Endodermal cell (in vitro differentiated cells): ENCODE measurements at regions not wholly inside any gene's neighbourhood (a gene's known extent, or its start where the extent isn't known, plus 50 kb on each side); places are given as distances from the start of the nearest gene placed in this dataset.

Source experiments
- DNase-seq: peaks from one replicate; pipeline ENCODE4 v3.0.0-alpha.2; 2017
- H3K27ac ChIP-seq: 2 replicates; pipeline ENCODE4 v1.5.1; 2013; ENCODE audit warnings: mild to moderate bottlenecking, low read depth, low read length, moderate library complexity
- H3K27me3 ChIP-seq: 2 replicates; pipeline ENCODE4 v1.6.1; 2013; ENCODE audit warnings: mild to moderate bottlenecking, low read length, moderate library complexity; ENCODE audit not compliant: insufficient read depth, control insufficient read depth, poor library complexity, severe bottlenecking
- H3K36me3 ChIP-seq: 2 replicates; pipeline ENCODE4 v1.7.0; 2013; ENCODE audit warnings: mild to moderate bottlenecking, low read length, moderate library complexity; ENCODE audit not compliant: control insufficient read depth, insufficient read depth
- H3K4me1 ChIP-seq: one replicate; pipeline ENCODE4 v1.7.0; 2013; ENCODE audit warnings: low read length; ENCODE audit not compliant: control insufficient read depth, insufficient read depth
- H3K4me3 ChIP-seq: 2 replicates; pipeline ENCODE4 v1.5.1; 2013; ENCODE audit warnings: mild to moderate bottlenecking, low read length, moderate library complexity
- H3K9ac ChIP-seq: 2 replicates; pipeline ENCODE4 v1.6.1; 2013; ENCODE audit warnings: mild to moderate bottlenecking, low read length, moderate library complexity; ENCODE audit not compliant: poor library complexity, severe bottlenecking; ENCODE audit errors: extremely low read depth
- H3K9me3 ChIP-seq: 2 replicates; pipeline ENCODE4 v1.6.1; 2013; ENCODE audit warnings: mild to moderate bottlenecking, low read length, moderate library complexity; ENCODE audit not compliant: control insufficient read depth
- H3K27ac Mint-ChIP-seq: 2 replicates; pipeline ENCODE4 v1.8.0; 2020; ENCODE audit warnings: mixed read lengths
- H3K27me3 Mint-ChIP-seq: 2 replicates; pipeline ENCODE4 v1.8.0; 2021; ENCODE audit warnings: mild to moderate bottlenecking, mixed read lengths; ENCODE audit not compliant: insufficient read depth
- H3K36me3 Mint-ChIP-seq: 2 replicates; pipeline ENCODE4 v1.8.0; 2020; ENCODE audit warnings: low read depth, mixed read lengths
- H3K4me1 Mint-ChIP-seq: 2 replicates; pipeline ENCODE4 v1.8.0; 2020; ENCODE audit warnings: mixed read lengths
- H3K4me3 Mint-ChIP-seq: 2 replicates; pipeline ENCODE4 v1.8.0; 2020; ENCODE audit warnings: mild to moderate bottlenecking, moderate library complexity, mixed read lengths
- H3K9me3 Mint-ChIP-seq: 2 replicates; pipeline ENCODE4 v1.8.0; 2020; ENCODE audit warnings: mild to moderate bottlenecking, mixed read lengths
- WGBS, 2 experiments: methylation state at CpG; one replicate each; pipeline versions ENCODE4 v1.1.5 to v1.1.7; 2013; ENCODE audit warnings: missing lambda C conversion rate in 2 of 2, mixed read lengths in 1 of 2; ENCODE audit not compliant: insufficient coverage in 1 of 2, insufficient read length in 1 of 2; 5-methylcytosine and 5-hydroxymethylcytosine counted together
- TF ChIP-seq, protein P1 (sequence below): fragments of 200-600 bp; sonication (generic); conservative IDR thresholded peaks from 2 replicates; pipeline ENCODE4 v1.5.0; 2021; ENCODE audit warnings: antibody characterized with exemption, mild to moderate bottlenecking

DNA sequence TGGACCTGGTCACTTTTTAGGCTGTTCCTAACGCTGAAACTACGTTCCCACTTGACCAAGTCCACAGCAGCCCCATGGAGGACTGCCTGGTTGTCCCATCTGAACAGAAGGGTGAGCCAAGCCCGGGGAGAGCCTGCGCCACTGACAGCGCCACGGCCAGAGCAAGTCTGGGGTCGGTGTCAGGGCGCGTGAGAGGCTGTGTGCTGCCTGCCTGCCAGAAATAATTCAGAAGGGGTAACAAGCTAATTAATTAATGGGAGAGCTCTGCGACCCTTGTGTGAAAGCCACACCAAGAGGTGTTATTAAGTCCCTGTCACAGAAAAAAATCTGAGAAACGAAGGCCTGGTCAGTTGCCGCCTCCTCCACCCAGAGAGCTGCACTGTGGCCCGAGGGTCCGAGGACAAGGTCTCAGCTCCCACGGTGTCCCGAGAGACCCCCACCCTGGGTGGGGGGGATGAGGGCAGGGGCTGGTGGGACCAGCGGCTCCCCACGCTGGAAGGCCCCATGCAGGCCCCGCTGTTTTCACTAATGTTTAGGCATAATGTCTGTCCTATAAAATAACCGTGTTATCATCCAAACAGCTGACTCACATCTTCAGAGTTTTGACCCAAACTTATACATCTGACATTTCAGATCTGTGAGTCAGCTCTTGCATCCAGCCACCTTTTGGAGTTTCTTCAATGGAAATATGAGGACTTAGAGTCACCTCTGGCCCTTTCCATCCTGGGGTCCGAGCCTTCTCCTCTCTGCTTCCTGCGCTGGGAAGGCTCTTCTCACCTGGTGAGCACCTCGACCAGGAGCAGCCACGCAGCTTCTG lies 58.5 kb downstream of the DLL1 start:
- H3K27me3 Mint-ChIP-seq, result peaks cover 2% of the 10 kb centered on the region
- H3K4me3 ChIP-seq, result no peak overlapping the region
- no peaks in the 10 kb centered on the region for H3K9me3 ChIP-seq
- 95 to 96% methylated on average over 23 to 24 of the region's 24 CpGs for WGBS, 2 experiments
- H3K27ac ChIP-seq, result peak overlapping the region; percentile 57
- H3K27ac Mint-ChIP-seq, result no peak overlapping the region
- no peaks in the 10 kb centered on the region for H3K27me3 ChIP-seq
- H3K9ac ChIP-seq, result no peak overlapping the region
- H3K4me3 Mint-ChIP-seq, result no peak overlapping the region
- H3K36me3 ChIP-seq, result no peaks in the 10 kb centered on the region
- no peaks in the 10 kb centered on the region for H3K4me1 ChIP-seq
- no peaks in the 10 kb centered on the region for H3K36me3 Mint-ChIP-seq
- TF ChIP-seq, protein P1, sequence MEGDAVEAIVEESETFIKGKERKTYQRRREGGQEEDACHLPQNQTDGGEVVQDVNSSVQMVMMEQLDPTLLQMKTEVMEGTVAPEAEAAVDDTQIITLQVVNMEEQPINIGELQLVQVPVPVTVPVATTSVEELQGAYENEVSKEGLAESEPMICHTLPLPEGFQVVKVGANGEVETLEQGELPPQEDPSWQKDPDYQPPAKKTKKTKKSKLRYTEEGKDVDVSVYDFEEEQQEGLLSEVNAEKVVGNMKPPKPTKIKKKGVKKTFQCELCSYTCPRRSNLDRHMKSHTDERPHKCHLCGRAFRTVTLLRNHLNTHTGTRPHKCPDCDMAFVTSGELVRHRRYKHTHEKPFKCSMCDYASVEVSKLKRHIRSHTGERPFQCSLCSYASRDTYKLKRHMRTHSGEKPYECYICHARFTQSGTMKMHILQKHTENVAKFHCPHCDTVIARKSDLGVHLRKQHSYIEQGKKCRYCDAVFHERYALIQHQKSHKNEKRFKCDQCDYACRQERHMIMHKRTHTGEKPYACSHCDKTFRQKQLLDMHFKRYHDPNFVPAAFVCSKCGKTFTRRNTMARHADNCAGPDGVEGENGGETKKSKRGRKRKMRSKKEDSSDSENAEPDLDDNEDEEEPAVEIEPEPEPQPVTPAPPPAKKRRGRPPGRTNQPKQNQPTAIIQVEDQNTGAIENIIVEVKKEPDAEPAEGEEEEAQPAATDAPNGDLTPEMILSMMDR, result no peak
- H3K9me3 Mint-ChIP-seq, result no peaks in the 10 kb centered on the region
- DNase-seq, result no peak
- H3K4me1 Mint-ChIP-seq, result peaks cover 13% of the 10 kb centered on the region

DNA sequence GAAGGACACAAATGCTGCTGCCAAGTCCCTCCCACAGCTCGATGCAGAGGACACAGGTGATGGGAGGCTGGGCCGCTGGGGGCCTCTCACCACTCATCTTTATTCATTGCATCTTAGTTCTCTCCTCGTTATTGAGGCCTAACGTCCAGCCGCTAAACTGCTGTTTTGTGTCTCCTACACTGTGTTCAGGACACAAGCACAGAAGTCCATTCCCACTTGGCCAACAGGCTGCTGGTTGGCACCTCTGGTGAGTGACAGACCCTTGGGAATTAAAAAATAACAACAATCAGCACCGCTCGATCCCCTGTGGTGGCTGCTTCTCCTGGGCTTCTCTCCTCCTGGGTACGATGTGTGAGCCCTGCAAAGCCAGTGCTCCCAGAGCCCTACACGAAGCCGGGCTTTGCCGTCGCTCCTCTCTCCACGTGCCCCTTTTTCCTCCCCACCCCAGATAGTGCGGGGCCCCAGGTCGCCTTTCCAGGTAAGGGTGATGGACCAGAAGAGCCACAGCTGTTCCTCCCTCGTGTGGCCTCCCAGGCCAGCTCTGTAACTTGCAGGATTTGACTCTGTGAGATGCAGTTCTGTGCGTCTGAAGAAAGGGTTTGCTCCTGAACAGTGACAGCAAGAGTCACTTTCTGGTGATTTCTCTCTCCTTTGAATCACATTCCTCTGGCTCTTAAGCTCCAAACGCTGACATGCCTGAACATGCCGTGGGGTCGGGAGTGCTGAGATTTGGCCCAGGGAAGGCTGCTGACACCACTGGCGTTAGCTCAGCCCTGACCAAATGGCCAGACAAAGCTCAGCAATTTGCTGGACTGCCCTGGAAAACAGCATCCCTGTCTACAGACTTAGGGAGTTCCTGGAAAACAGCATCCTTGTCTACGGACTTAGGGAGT lies 59.3 kb downstream of the DLL1 start:
- Mint-ChIP-seq H3K27me3 (peaks cover 2% of the 10 kb centered on the region), H3K27ac (no peak overlapping the region), H3K9me3 (no peaks in the 10 kb centered on the region), H3K4me3 (no peak overlapping the region), H3K4me1 (peaks cover 13% of the 10 kb centered on the region), H3K36me3 (no peaks in the 10 kb centered on the region)
- H3K27ac ChIP-seq, result peak overlapping the region; percentile 57
- no peaks in the 10 kb centered on the region for H3K4me1 ChIP-seq
- TF ChIP-seq, protein P1, result no peak
- H3K27me3 ChIP-seq, result no peaks in the 10 kb centered on the region
- 86 to 89% methylated on average over 19 to 22 of the region's 22 CpGs for WGBS, 2 experiments
- H3K4me3 ChIP-seq, result no peak overlapping the region
- H3K9me3 ChIP-seq, result no peaks in the 10 kb centered on the region
- no peaks in the 10 kb centered on the region for H3K36me3 ChIP-seq
- no peak for DNase-seq
- H3K9ac ChIP-seq, result no peak overlapping the region

DNA sequence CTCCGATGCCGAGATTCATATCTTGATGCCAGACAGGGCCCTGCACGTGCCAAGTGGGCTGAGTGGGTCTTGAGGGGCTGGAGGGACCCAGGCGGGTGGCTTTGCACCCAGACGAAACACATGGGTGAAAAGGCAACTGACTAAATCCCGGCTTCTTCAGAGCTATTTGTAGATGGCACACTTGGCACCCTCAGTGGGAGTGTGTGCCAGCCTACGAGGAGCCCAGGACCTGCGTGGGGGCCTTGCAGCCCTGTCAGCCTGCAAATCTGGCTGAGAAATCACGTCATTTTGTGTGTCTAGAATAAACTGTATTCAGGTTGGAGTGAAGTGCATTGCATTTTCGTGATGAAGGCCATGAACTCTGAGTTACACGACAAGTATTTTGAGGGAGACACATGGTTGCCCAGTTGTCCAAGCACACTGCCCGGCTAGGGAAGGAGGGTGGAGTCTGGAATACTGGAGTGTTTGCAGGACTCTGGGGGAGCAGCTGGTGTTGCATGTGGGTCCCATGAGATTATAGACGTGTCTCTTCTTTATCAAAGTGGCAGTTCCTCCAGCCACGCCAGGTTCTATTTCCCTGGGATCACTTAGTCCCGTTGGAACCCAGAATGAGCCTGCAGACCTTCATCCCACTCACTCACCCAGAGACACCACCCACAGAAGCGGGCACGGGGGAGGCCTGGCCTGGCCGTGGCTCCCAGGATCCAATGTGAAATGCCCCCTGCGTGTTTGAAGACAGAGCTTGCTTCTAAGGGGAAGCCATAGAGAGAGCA lies 60.2 kb downstream of the DLL1 start:
- no peaks in the 10 kb centered on the region for H3K9me3 Mint-ChIP-seq
- DNase-seq, result no peak
- WGBS, 2 experiments, result 92 to 99% methylated on average over 16 to 19 of the region's 19 CpGs
- Histone ChIP-seq H3K36me3 (no peaks in the 10 kb centered on the region), H3K4me3 (no peak overlapping the region), H3K27me3 (no peaks in the 10 kb centered on the region), H3K4me1 (no peaks in the 10 kb centered on the region), H3K27ac (no peak overlapping the region), H3K9ac (no peak overlapping the region), H3K9me3 (no peaks in the 10 kb centered on the region)
- TF ChIP-seq, protein P1, result no peak
- no peak overlapping the region for H3K4me3 Mint-ChIP-seq
- no peak overlapping the region for H3K27ac Mint-ChIP-seq
- H3K4me1 Mint-ChIP-seq, result peaks cover 13% of the 10 kb centered on the region
- no peaks in the 10 kb centered on the region for H3K27me3 Mint-ChIP-seq
- no peaks in the 10 kb centered on the region for H3K36me3 Mint-ChIP-seq
